Duodenal mucosa (tissue), 2 donors: ENCODE measurements at regions not wholly inside any gene's neighbourhood (a gene's known extent, or its start where the extent isn't known, plus 50 kb on each side); places are given as distances from the start of the nearest gene placed in this dataset.

Experiments
- H3K27ac ChIP-seq: one replicate; pipeline ENCODE4 v1.7.0; 2013; ENCODE audit warnings: low read depth, low read length
- H3K27me3 ChIP-seq, 2 donors: one replicate each; pipeline ENCODE4 v1.7.0; 2013; ENCODE audit warnings: low read length in 2 of 2, control low read depth in 1 of 2; ENCODE audit not compliant: insufficient read depth in 2 of 2, control insufficient read depth in 1 of 2
- H3K36me3 ChIP-seq, 2 donors: one replicate each; pipeline ENCODE4 v1.7.0; 2013; ENCODE audit warnings: low read length in 2 of 2, control low read depth in 1 of 2; ENCODE audit not compliant: insufficient read depth in 2 of 2, control insufficient read depth in 1 of 2
- H3K4me1 ChIP-seq, 2 donors: one replicate each; pipeline ENCODE4 v1.7.0; 2013; ENCODE audit warnings: low read length in 2 of 2, control low read depth in 1 of 2; ENCODE audit not compliant: insufficient read depth in 2 of 2, control insufficient read depth in 1 of 2
- H3K4me3 ChIP-seq, 2 donors: one replicate each; pipeline ENCODE4 v1.7.0; 2013; ENCODE audit warnings: low read length in 2 of 2, low read depth in 1 of 2
- H3K9ac ChIP-seq, 2 donors: one replicate each; pipeline ENCODE4 v1.7.0; 2013; ENCODE audit warnings: low read length in 2 of 2, low read depth in 1 of 2
- H3K9me3 ChIP-seq, 2 donors: one replicate each; pipeline ENCODE4 v1.7.0; 2013; ENCODE audit warnings: low read length in 2 of 2, control low read depth in 1 of 2; ENCODE audit not compliant: control insufficient read depth in 1 of 2

DNA sequence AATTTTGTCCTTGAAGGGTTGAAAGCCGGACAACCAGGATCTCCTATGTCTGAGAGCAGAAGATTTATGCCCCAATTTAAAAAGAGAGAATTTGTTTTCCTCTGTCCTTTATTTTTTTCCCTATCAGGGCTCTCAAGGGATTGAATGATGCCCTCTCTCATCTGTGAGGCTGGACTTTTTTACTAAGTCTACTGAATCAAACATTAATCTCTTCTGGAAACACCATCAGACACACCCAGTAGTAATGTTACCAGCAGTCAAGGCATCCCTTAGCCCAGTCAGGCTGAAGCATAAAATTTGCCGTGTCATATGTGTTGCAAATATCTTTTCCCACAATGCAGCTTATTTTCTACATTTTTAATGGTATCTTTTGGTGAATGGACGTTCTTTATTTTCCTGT lies 1497.9 kb downstream of the MAT2B start:
- H3K4me3 ChIP-seq: no peak overlapping the region
- no peaks in the 10 kb centered on the region for H3K9me3 ChIP-seq
- H3K27ac ChIP-seq: no peak overlapping the region

DNA sequence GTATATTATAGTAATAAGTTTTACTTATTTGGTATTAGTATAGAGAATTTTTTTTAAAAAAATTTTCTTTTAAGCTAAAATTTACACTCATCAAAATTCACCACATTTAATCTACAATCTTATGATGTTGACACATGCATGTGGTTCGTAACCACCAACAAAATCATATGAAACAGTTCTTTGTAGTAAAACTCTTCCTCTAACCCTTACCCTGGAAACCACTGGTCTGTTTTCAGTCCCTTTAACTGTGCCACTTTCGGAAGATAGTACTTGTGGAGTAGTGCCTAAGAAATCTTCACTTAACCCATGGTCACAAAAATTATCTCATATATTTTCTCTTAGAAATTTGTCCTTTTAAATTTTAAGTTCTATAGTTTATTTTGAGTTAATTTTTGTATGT lies 1498.8 kb downstream of the MAT2B start:
- H3K27ac ChIP-seq: no peak overlapping the region
- H3K9me3 ChIP-seq: no peaks in the 10 kb centered on the region
- no peaks in the 10 kb centered on the region for H3K36me3 ChIP-seq
- H3K9ac ChIP-seq: no peak overlapping the region
- no peaks in the 10 kb centered on the region for H3K27me3 ChIP-seq
- peaks cover 0 to 6% of the 10 kb centered on the region in 2 donors for H3K4me1 ChIP-seq
- H3K4me3 ChIP-seq: no peak overlapping the region

More for the DNA sequence above, 1497.9 kb downstream of the MAT2B start:
- H3K9ac ChIP-seq: no peak overlapping the region
- H3K4me1 ChIP-seq: peaks cover 0 to 8% of the 10 kb centered on the region in 2 donors
- H3K36me3 ChIP-seq: no peaks in the 10 kb centered on the region
- no peaks in the 10 kb centered on the region for H3K27me3 ChIP-seq

DNA sequence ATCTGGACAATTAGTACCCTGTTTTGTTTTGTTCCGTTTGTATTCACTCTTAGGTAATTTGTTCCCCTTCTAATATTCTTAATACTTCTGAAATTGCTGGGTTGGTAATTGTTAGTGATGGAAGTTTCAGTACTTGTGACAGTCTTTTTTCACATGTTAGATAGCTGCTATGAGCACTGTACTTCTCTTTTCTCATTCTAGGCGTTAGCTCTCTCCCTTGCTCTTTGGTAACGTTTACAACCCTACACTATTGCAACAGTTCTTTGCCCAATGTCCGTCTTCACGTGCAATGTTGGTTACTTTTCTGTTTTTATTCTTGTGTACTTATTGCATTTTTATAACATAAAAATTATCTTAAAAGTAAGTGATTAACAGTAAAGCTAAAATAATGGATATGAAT lies 1509.0 kb downstream of the MAT2B start:
- Histone ChIP-seq H3K27me3 (no peaks in the 10 kb centered on the region), H3K4me1 (no peaks in the 10 kb centered on the region), H3K4me3 (no peak overlapping the region), H3K9ac (no peak overlapping the region), H3K36me3 (no peaks in the 10 kb centered on the region), H3K9me3 (no peaks in the 10 kb centered on the region), H3K27ac (no peak overlapping the region)

DNA sequence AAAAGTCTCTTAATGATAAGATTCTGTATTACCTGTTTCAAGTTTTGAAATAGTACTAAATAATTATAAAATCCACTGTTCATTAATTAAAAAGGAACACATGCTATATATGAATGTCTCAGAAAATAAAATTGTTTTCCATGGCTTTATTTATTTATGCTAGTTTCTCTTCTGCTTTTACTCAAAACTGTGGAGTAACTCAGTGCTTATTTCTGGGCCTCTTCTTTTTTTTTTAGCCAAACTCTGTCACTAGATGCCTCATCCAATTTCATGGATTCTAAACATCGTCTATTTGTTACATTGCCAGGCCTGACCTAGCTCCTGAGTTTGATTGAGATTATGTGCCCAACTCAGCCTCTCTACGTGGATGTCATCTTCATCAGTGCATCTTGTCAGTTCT lies 1509.7 kb downstream of the MAT2B start:
- Histone ChIP-seq H3K4me3 (no peak overlapping the region), H3K27me3 (no peaks in the 10 kb centered on the region), H3K9ac (no peak overlapping the region), H3K9me3 (no peaks in the 10 kb centered on the region), H3K36me3 (no peaks in the 10 kb centered on the region), H3K4me1 (no peaks in the 10 kb centered on the region), H3K27ac (no peak overlapping the region)

DNA sequence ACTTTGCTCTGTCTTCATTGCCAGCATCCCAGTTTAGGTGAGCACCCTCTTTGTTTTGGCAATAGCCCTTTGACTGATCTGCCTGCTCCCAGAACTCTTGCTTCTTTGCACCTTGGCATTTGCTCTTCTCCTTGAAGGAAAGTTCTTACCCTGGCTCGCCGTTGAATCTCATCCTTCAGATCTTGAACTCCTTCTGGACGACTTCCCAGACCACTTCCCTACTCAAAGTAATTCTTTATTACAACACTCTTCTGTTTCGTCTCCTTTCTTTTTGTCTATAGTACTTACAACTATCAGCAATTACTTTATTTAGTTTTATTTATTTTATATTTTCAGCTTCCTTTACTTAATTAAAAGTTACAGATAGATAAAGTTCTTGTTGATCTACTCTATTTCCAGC lies 1510.1 kb downstream of the MAT2B start:
- Histone ChIP-seq H3K27ac (no peak overlapping the region), H3K4me3 (no peak overlapping the region), H3K27me3 (no peaks in the 10 kb centered on the region), H3K9ac (no peak overlapping the region), H3K9me3 (no peaks in the 10 kb centered on the region), H3K36me3 (no peaks in the 10 kb centered on the region), H3K4me1 (no peaks in the 10 kb centered on the region)

DNA sequence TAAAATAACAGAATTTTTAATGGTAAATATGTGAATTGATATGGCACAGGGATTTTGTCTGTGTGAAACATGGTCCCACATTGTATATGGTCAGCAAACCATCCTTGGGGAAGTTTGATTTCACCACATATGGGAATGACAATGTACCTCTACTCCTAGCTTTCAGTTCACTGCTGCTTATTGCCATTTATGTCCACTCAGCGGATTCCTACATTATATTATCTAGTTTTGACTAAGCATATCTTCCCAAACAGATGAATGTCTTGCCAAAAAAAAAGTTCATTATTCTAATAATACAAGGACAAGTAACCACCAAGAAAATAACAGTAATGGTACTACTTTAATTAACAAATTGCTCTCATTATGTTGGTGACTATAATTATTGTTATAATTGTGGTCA lies 1521.6 kb downstream of the MAT2B start:
- Histone ChIP-seq H3K27me3 (no peaks in the 10 kb centered on the region), H3K36me3 (no peaks in the 10 kb centered on the region), H3K4me1 (no peaks in the 10 kb centered on the region), H3K9me3 (no peaks in the 10 kb centered on the region), H3K27ac (no peak overlapping the region), H3K9ac (no peak overlapping the region), H3K4me3 (no peak overlapping the region)

DNA sequence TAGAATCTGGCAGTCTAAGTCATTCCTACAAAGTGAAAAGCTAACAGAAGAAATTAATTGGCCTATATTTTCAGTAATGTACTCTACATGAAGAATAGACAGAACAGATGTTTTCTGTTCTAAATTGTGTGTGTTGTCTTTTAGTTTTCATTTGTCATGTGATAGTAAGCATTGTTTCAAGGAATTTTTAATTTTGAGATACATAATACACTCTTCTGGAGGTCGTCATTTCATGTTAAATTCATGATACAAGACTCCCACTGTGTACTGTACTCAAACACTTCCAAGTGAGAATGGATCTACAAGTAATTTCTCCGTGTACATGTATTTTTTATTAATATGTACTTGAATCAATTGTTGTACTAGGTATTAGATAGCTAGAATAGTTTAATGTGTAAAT lies 1522.9 kb downstream of the MAT2B start:
- no peaks in the 10 kb centered on the region for H3K4me1 ChIP-seq
- H3K27me3 ChIP-seq: no peaks in the 10 kb centered on the region
- H3K36me3 ChIP-seq: no peaks in the 10 kb centered on the region
- no peak overlapping the region for H3K4me3 ChIP-seq
- H3K9me3 ChIP-seq: no peaks in the 10 kb centered on the region
- H3K27ac ChIP-seq: no peak overlapping the region
- H3K9ac ChIP-seq: no peak overlapping the region

DNA sequence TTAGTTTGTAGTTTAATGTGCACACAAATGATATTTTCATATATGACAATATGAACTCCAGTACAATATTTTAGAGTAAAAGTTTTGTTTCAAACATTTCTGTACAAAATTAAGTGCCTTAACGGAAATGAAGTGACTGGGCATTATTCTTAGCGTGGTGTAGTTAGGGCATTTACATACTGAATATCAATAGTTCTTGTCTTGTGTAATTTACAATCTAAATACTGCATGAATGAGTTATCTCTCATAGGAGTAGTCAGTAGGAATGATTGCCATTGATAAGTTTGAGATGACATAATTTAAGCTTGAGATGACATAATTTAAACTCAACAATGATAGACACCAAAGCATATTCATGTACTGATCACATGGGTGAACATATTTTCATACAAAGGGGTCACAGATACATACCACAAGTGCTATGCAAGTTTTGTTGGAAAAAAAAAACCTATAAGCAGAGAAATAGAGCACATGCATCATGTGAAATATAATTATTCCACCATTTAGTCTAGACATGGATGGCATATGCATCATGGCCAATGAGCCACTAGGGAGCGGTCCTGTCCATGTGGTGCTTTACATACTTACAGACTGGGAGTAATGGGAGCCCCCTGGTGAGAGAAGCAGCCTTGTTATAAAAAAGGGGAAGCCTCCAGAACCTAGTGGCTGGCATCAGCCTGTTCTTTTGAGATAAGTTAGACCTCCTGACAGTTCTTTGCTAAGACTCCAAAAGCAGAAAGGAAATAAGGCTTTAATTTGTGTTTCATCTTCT lies 1523.9 kb downstream of the MAT2B start:
- no peak overlapping the region for H3K4me3 ChIP-seq

DNA sequence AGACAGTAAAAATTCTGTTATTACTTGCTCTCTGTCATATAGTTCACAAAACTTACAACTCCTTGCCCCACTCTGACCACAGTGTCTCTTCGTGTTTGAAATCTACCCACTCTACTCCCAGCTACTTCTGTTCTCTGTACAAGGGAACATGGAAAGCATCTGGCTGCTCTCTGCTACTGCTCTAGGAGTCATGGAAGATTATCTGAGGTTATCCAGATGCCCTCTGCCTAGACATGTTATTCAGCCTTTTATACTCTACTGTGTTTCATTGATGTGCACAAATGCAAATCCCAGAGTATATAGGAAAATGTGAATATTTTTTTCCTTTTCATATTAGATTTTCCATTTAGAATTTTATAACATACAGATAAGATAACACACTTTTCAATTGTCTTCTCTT lies 1525.6 kb downstream of the MAT2B start:
- H3K9ac ChIP-seq: no peak overlapping the region

More for the DNA sequence above, 1523.9 kb downstream of the MAT2B start:
- H3K27me3 ChIP-seq: no peaks in the 10 kb centered on the region
- no peaks in the 10 kb centered on the region for H3K36me3 ChIP-seq
- H3K9ac ChIP-seq: no peak overlapping the region
- no peaks in the 10 kb centered on the region for H3K4me1 ChIP-seq
- no peak overlapping the region for H3K27ac ChIP-seq
- H3K9me3 ChIP-seq: no peaks in the 10 kb centered on the region

DNA sequence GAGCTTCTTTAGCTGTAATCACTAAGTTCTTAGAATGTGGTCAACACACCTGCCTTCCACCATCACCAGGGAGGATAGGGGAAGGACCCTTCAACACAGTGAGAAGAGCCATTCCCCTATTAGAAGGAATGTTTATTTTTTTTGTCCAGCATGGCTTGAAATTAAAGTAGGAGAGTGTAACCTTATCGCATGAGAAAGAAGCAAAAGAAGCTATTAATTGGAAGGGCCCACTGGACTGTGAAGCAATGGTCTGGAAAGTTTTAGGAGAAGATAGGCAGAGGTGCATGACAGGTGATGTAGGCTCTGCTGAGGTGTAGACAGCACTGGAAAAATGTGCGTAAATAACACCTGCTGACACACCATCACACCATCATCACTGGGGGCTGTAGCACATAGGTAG lies 1526.0 kb downstream of the MAT2B start:
- no peaks in the 10 kb centered on the region for H3K4me1 ChIP-seq
- no peak overlapping the region for H3K27ac ChIP-seq
- no peaks in the 10 kb centered on the region for H3K36me3 ChIP-seq
- H3K9me3 ChIP-seq: no peaks in the 10 kb centered on the region
- no peak overlapping the region for H3K9ac ChIP-seq
- H3K4me3 ChIP-seq: no peak overlapping the region
- no peaks in the 10 kb centered on the region for H3K27me3 ChIP-seq

More for the DNA sequence above, 1525.6 kb downstream of the MAT2B start:
- H3K9me3 ChIP-seq: no peaks in the 10 kb centered on the region
- H3K4me3 ChIP-seq: no peak overlapping the region
- no peaks in the 10 kb centered on the region for H3K27me3 ChIP-seq
- H3K36me3 ChIP-seq: no peaks in the 10 kb centered on the region
- no peak overlapping the region for H3K27ac ChIP-seq
- H3K4me1 ChIP-seq: no peaks in the 10 kb centered on the region
